Uterus (tissue), 2 donors: ENCODE measurements at regions not wholly inside any gene's neighbourhood (a gene's known extent, or its start where the extent isn't known, plus 50 kb on each side); places are given as distances from the start of the nearest gene placed in this dataset.

ENCODE experiments used
- CTCF ChIP-seq, 4 experiments: fragments of 200-600 bp in 2 of 4; fragments of 450-650 bp in 2 of 4; sonication (generic) in 2 of 4; IDR thresholded peaks; one replicate each; pipeline ENCODE4 v1.5.1; 2016 to 2019; ENCODE audit warnings: antibody characterized with exemption in 4 of 4, mild to moderate bottlenecking in 2 of 4, moderate library complexity in 1 of 4
- POLR2A ChIP-seq, 2 donors: fragments of 450-650 bp; IDR thresholded peaks; one replicate each; pipeline ENCODE4 v1.6.1; 2016; ENCODE audit warnings: antibody characterized with exemption in 2 of 2, mild to moderate bottlenecking in 1 of 2, moderate library complexity in 1 of 2

- TF ChIP-seq POLR2A (IDR thresholded peaks at IDR 0.05) (no peak), CTCF (IDR thresholded peaks at IDR 0.05) (no peak)
Observed at GRCh38 chr5:30380228-30380627, 813.3 kb upstream of the CDH6 start.
